Duodenal mucosa (tissue), 2 donors: ENCODE measurements at regions not wholly inside any gene's neighbourhood (a gene's known extent, or its start where the extent isn't known, plus 50 kb on each side); places are given as distances from the start of the nearest gene placed in this dataset.

Experiments
- H3K27ac ChIP-seq: one replicate; pipeline ENCODE4 v1.7.0; 2013; ENCODE audit warnings: low read depth, low read length
- H3K27me3 ChIP-seq, 2 donors: one replicate each; pipeline ENCODE4 v1.7.0; 2013; ENCODE audit warnings: low read length in 2 of 2, control low read depth in 1 of 2; ENCODE audit not compliant: insufficient read depth in 2 of 2, control insufficient read depth in 1 of 2
- H3K36me3 ChIP-seq, 2 donors: one replicate each; pipeline ENCODE4 v1.7.0; 2013; ENCODE audit warnings: low read length in 2 of 2, control low read depth in 1 of 2; ENCODE audit not compliant: insufficient read depth in 2 of 2, control insufficient read depth in 1 of 2
- H3K4me1 ChIP-seq, 2 donors: one replicate each; pipeline ENCODE4 v1.7.0; 2013; ENCODE audit warnings: low read length in 2 of 2, control low read depth in 1 of 2; ENCODE audit not compliant: insufficient read depth in 2 of 2, control insufficient read depth in 1 of 2
- H3K4me3 ChIP-seq, 2 donors: one replicate each; pipeline ENCODE4 v1.7.0; 2013; ENCODE audit warnings: low read length in 2 of 2, low read depth in 1 of 2
- H3K9ac ChIP-seq, 2 donors: one replicate each; pipeline ENCODE4 v1.7.0; 2013; ENCODE audit warnings: low read length in 2 of 2, low read depth in 1 of 2
- H3K9me3 ChIP-seq, 2 donors: one replicate each; pipeline ENCODE4 v1.7.0; 2013; ENCODE audit warnings: low read length in 2 of 2, control low read depth in 1 of 2; ENCODE audit not compliant: control insufficient read depth in 1 of 2

DNA sequence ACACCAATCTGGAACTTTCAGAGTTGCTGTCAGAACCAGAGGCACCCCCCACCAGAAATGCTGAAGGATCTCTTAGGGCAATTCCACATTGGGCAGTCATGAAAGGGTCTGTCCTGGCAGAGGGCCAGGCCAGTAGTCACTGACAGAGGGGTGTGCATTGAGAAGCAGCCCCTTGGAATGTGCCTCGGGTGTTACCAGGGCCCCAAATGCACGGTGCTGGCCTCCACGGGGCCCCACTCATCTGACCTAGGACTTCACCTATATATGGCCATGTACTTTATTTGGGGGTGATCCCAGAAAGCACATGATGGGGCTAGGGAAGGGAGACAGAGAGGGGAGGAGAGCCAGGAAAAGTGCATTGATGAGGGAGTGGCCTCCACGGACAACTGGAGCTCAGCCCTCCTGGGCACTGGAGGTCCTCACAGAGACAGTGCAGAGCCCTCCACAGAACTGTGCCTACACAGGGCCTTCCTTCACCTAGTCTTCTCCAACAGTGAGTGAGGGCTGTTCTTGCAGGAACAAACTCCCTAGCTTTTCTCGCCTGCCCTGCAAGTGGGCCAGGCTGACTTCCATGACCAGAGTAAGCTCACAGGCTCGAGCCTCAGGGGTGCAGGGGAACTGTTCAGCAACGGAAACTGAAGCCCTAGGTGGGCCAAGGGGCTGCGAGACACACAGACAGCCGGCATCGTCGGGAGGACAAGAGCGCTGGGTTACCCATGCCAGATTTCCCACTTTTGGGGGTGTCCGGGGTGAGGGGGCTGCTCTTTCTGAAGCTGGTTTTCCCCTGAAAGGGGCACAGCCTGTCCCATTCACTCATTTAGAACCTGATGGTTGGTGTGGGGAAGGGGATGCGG lies 136.2 kb downstream of the HMX1 start:
- Histone ChIP-seq H3K36me3 (no peaks in the 10 kb centered on the region), H3K27ac (no peak overlapping the region), H3K9ac (no peak overlapping the region), H3K9me3 (peaks cover 3% of the 10 kb centered on the region in 2 donors), H3K4me3 (no peak overlapping the region), H3K27me3 (no peaks in the 10 kb centered on the region), H3K4me1 (no peaks in the 10 kb centered on the region)

DNA sequence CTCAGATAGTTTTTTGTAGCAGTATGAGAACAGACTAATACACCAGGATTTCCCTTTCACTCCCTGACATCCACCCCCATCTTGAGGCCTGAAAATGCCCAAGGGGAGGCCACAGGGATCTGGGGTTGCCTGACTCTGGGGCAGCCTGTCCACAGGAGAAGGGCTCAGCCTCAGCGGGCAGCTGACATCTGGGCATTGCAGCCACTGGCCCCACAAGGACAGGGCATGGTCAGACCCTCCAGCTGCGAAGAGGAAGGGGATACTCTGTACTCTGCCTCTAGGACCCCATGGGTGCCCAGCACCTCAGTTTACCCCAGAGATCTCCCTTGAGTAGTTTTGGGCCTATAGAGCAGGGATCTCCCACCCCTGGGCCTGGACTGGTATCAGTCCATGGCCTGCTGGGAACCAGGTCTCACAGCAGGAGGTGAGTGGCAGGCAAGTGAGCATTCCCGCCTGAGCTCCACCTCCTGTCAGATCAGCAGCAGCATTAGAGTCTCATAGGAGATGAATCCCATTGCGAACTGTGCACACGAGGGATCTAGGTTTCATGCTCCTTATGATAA lies 138.9 kb downstream of the HMX1 start:
- no peaks in the 10 kb centered on the region for H3K27me3 ChIP-seq
- H3K9ac ChIP-seq, result no peak overlapping the region
- H3K27ac ChIP-seq, result no peak overlapping the region
- H3K4me3 ChIP-seq, result no peak overlapping the region
- H3K9me3 ChIP-seq, result peaks cover 3% of the 10 kb centered on the region in 2 donors
- no peaks in the 10 kb centered on the region for H3K36me3 ChIP-seq
- no peaks in the 10 kb centered on the region for H3K4me1 ChIP-seq

- H3K4me3 ChIP-seq, result no peak overlapping the region
- H3K9me3 ChIP-seq, result peaks cover 3% of the 10 kb centered on the region in 2 donors
- H3K27me3 ChIP-seq, result no peaks in the 10 kb centered on the region
- H3K4me1 ChIP-seq, result no peaks in the 10 kb centered on the region
- no peaks in the 10 kb centered on the region for H3K36me3 ChIP-seq
- no peak overlapping the region for H3K27ac ChIP-seq
- H3K9ac ChIP-seq, result no peak overlapping the region
Measured at GRCh38 chr4:8732092-8732491, 139.5 kb downstream of the CPZ start.

DNA sequence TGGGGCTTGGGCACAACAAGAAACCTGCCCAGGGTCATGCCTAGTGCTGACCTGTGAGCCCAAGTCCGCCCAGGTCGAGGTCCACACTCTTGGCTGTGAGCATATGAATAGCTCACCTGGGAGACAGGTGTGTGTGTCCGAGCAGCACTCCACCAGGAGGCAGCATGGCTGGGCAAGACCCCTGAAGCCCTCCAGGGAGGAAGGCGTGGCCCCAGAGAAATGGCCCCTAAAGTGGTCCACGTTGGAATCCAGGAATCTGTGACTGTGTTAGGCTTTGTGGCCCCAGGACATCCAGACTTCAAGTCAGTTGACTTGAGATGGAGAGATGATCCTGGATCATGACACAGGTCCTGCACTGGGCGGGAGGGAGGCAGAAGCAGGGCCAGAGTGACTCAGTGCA lies 138.8 kb downstream of the CPZ start:
- Histone ChIP-seq H3K27ac (no peak overlapping the region), H3K36me3 (no peaks in the 10 kb centered on the region), H3K9me3 (peaks cover 3% of the 10 kb centered on the region in 2 donors), H3K9ac (no peak overlapping the region), H3K27me3 (no peaks in the 10 kb centered on the region), H3K4me1 (no peaks in the 10 kb centered on the region), H3K4me3 (no peak overlapping the region)

DNA sequence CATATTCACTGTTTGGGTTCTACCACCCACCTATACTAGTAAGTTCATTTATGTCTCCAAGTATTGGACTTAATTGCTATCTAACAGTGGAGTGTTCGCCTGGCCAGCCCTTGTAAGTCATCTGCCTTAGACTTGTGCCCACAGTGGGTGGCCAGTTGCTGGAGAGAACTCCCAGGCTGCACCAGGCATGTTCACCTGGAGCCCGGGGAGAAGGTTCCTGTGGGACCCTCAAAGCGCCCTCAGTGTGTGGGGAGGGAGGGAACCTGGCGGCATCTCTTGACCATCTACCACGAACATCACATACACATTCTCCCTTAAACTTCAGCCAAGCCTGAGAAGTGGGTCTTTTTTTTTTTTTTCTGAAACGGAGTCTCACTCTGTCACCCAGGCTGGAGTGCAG lies 138.1 kb downstream of the CPZ start:
- no peaks in the 10 kb centered on the region for H3K36me3 ChIP-seq
- H3K27ac ChIP-seq, result no peak overlapping the region
- H3K4me3 ChIP-seq, result no peak overlapping the region
- H3K27me3 ChIP-seq, result no peaks in the 10 kb centered on the region
- H3K4me1 ChIP-seq, result no peaks in the 10 kb centered on the region
- no peak overlapping the region for H3K9ac ChIP-seq
- peaks cover 3% of the 10 kb centered on the region in 2 donors for H3K9me3 ChIP-seq

- peaks cover 3% of the 10 kb centered on the region in 2 donors for H3K9me3 ChIP-seq
- no peaks in the 10 kb centered on the region for H3K27me3 ChIP-seq
- H3K9ac ChIP-seq, result no peak overlapping the region
- peaks cover 0 to 1% of the 10 kb centered on the region in 2 donors for H3K4me1 ChIP-seq
- no peaks in the 10 kb centered on the region for H3K36me3 ChIP-seq
- no peak overlapping the region for H3K4me3 ChIP-seq
- no peak overlapping the region for H3K27ac ChIP-seq
Measured at GRCh38 chr4:8730159-8730558, 137.6 kb downstream of the CPZ start.

DNA sequence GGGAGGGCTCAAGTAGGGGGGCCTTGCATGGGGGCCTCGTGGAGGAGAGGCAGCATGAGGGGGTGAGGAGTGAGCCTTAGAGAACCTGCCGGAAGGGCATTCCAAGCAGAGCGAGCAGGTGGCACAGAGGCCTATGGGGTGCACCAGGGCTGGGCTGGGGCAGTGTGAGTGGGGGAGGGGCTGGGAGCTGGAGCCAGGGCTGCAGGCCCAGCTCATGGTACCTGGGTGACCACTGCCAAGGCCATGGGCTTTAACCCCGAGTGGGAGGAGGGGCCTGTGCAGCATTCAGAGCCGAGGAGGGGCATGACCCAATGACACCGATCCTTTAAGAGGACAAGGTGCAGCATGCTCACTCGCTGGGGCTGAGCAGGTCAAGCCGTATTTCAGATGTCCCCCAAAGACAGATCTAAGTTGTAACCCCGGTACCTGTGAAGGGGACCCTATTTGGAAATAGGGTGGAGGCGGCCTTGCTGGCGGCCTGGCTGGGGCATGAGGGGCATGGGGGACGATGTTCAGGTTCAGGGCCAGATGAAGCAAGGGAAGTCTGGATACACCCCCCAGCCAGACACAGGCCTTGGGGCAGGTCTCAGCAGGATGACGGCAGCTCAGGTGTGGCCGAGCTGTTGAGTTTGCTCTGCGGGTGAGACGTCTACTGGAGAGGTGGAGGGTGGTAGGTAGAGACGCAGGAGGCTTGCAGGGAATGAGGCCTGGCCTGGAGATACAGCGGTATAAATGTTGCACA lies 137.0 kb downstream of the CPZ start:
- Histone ChIP-seq H3K4me1 (peaks cover 0 to 4% of the 10 kb centered on the region in 2 donors), H3K36me3 (no peaks in the 10 kb centered on the region), H3K9me3 (peaks cover 3% of the 10 kb centered on the region in 2 donors), H3K9ac (no peak overlapping the region), H3K27me3 (no peaks in the 10 kb centered on the region), H3K4me3 (no peak overlapping the region), H3K27ac (no peak overlapping the region)

DNA sequence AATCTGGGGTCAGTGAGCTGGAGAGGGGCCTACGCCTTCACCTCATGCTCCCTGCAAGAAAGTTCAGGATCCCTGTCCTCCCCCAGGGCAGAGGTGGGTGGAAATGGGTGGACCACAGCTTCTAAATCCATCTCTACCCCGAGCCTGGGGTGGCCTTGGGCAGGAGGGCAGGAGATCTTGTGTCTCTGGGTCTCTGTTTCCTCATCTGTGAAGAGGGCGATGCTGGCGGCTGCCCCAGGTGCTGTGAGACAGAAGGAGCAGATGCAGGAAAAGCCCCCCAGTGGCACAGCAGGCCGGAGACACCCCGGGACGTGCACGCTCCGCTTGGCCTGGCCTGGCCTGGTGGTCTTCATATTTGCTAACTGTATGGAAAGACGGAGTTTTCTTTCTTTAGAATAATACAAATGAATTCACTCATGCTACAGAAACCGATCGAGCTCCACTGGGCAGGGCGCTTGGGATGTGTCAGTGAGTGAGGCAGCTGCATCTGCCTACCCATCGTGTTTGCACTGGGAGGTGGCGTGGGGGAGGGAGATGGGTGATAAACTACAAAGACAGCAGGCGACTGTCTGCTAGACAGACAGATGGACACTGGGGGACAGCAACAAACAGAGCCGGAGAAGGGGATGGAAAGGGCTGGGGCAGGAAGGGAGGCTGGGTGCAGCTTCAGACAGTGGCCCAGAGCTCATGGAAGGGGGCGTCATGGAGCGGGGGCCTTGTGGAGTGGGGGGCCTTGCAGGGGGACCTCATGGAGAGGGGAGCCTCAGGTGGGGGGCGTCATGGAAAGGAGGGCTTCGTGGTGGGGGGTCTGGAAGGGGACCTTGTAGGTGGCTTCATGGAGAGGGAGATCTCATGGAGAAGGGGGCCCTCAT lies 136.2 kb downstream of the CPZ start:
- no peaks in the 10 kb centered on the region for H3K27me3 ChIP-seq
- no peak overlapping the region for H3K4me3 ChIP-seq
- no peak overlapping the region for H3K9ac ChIP-seq
- H3K27ac ChIP-seq, result no peak overlapping the region
- no peaks in the 10 kb centered on the region for H3K36me3 ChIP-seq
- no peaks in the 10 kb centered on the region for H3K9me3 ChIP-seq
- H3K4me1 ChIP-seq, result peaks cover 0 to 4% of the 10 kb centered on the region in 2 donors

GRCh38 chr4:8727546-8728510 lies 135.3 kb downstream of the CPZ start:
- no peak overlapping the region for H3K27ac ChIP-seq
- no peak overlapping the region for H3K4me3 ChIP-seq
- H3K27me3 ChIP-seq, result peaks cover 0 to 3% of the 10 kb centered on the region in 2 donors
- no peaks in the 10 kb centered on the region for H3K36me3 ChIP-seq
- peaks cover 0 to 4% of the 10 kb centered on the region in 2 donors for H3K4me1 ChIP-seq
- H3K9ac ChIP-seq, result no peak overlapping the region
- H3K9me3 ChIP-seq, result no peaks in the 10 kb centered on the region
